BE2C (cell line): ENCODE measurements at regions not wholly inside any gene's neighbourhood (a gene's known extent, or its start where the extent isn't known, plus 50 kb on each side); places are given as distances from the start of the nearest gene placed in this dataset.

ENCODE experiments used
- DNase-seq: peaks from one replicate; pipeline ENCODE4 v3.0.0-alpha.2; 2020
- H3K27me3 ChIP-seq: fragments of 250-450 bp; sonication (Bioruptor Pico); 2 replicates; pipeline ENCODE4 v1.5.1; 2020; ENCODE audit warnings: mild to moderate bottlenecking
- H3K36me3 ChIP-seq: fragments of 250-450 bp; sonication (Bioruptor Pico); 2 replicates; pipeline ENCODE4 v1.5.1; 2020; ENCODE audit warnings: mild to moderate bottlenecking
- H3K4me1 ChIP-seq: fragments of 250-450 bp; sonication (Bioruptor Pico); 2 replicates; pipeline ENCODE4 v1.5.1; 2020
- H3K4me3 ChIP-seq: 2 replicates; pipeline ENCODE4 v1.5.1; 2011; ENCODE audit warnings: low read depth, low read length
- H3K9me3 ChIP-seq: fragments of 250-450 bp; sonication (Bioruptor Pico); 2 replicates; pipeline ENCODE4 v1.5.1; 2020
- CTCF ChIP-seq: IDR thresholded peaks from 2 replicates; pipeline ENCODE4 v1.5.1; 2012; ENCODE audit warnings: mild to moderate bottlenecking, low read depth, low read length

- no peaks in the 10 kb centered on the region; the same call in 1 of the 2 replicates for H3K36me3 ChIP-seq
- no peaks in the 10 kb centered on the region for H3K27me3 ChIP-seq
- H3K9me3 ChIP-seq: no peaks in the 10 kb centered on the region; the same call in 1 of the 2 replicates
- H3K4me1 ChIP-seq: no peaks in the 10 kb centered on the region
- TF ChIP-seq CTCF: no peak
- no peak for DNase-seq
- no peak overlapping the region for H3K4me3 ChIP-seq
Observed at GRCh38 chr14:38755036-38755435, 348.0 kb downstream of the SEC23A start.

GRCh38 chr14:38752750-38753149, 350.3 kb downstream of the SEC23A start:
- no peaks in the 10 kb centered on the region for H3K27me3 ChIP-seq
- no peaks in the 10 kb centered on the region; the same call in 1 of the 2 replicates for H3K9me3 ChIP-seq
- no peaks in the 10 kb centered on the region for H3K36me3 ChIP-seq
- no peak for TF ChIP-seq CTCF
- no peak for DNase-seq
- no peak overlapping the region for H3K4me3 ChIP-seq
- H3K4me1 ChIP-seq: no peaks in the 10 kb centered on the region

- no peak overlapping the region for H3K4me3 ChIP-seq
- no peak for TF ChIP-seq CTCF
- no peaks in the 10 kb centered on the region; the same call in 1 of the 2 replicates for H3K9me3 ChIP-seq
- H3K36me3 ChIP-seq: no peaks in the 10 kb centered on the region
- DNase-seq: no peak
- H3K4me1 ChIP-seq: no peaks in the 10 kb centered on the region
- no peaks in the 10 kb centered on the region for H3K27me3 ChIP-seq
Observed at GRCh38 chr14:38752341-38752740, 350.7 kb downstream of the SEC23A start.

- no peaks in the 10 kb centered on the region; the same call in 1 of the 2 replicates for H3K9me3 ChIP-seq
- H3K27me3 ChIP-seq: no peaks in the 10 kb centered on the region
- no peak for DNase-seq
- H3K36me3 ChIP-seq: no peaks in the 10 kb centered on the region
- H3K4me1 ChIP-seq: no peaks in the 10 kb centered on the region
- TF ChIP-seq CTCF: no peak
- no peak overlapping the region for H3K4me3 ChIP-seq
Observed at GRCh38 chr14:38751459-38751858, 351.6 kb downstream of the SEC23A start.

GRCh38 chr14:38749936-38750335, 353.1 kb downstream of the SEC23A start:
- Histone ChIP-seq H3K4me3 (no peak overlapping the region), H3K36me3 (no peaks in the 10 kb centered on the region), H3K9me3 (no peaks in the 10 kb centered on the region; the same call in 1 of the 2 replicates), H3K4me1 (no peaks in the 10 kb centered on the region), H3K27me3 (no peaks in the 10 kb centered on the region)
- DNase-seq: no peak
- TF ChIP-seq CTCF: no peak

- no peak for TF ChIP-seq CTCF
- Histone ChIP-seq H3K27me3 (no peaks in the 10 kb centered on the region), H3K4me1 (peaks cover 22% of the 10 kb centered on the region), H3K9me3 (no peaks in the 10 kb centered on the region), H3K36me3 (no peaks in the 10 kb centered on the region), H3K4me3 (no peak overlapping the region)
- DNase-seq: no peak
Observed at GRCh38 chr14:38745861-38746260, 357.2 kb downstream of the SEC23A start.
